Vagina (tissue), 2 donors: ENCODE measurements at regions not wholly inside any gene's neighbourhood (a gene's known extent, or its start where the extent isn't known, plus 50 kb on each side); places are given as distances from the start of the nearest gene placed in this dataset.

Source experiments
- POLR2A ChIP-seq, 2 donors: fragments of 450-650 bp; IDR thresholded peaks; one replicate each; pipeline ENCODE4 v1.6.1; 2017; ENCODE audit warnings: antibody characterized with exemption in 2 of 2, mild to moderate bottlenecking in 2 of 2, moderate library complexity in 2 of 2
- POLR2AphosphoS5 ChIP-seq, 2 donors: sonication (generic); formaldehyde crosslinking; IDR thresholded peaks; one replicate each; pipeline ENCODE4 v1.9.0; 2017; ENCODE audit warnings: antibody characterized with exemption in 2 of 2, mild to moderate bottlenecking in 2 of 2, low read depth in 1 of 2; ENCODE audit not compliant: insufficient read depth in 1 of 2
- TF ChIP-seq, protein P1 (sequence below), 3 experiments: fragments of 450-650 bp in 2 of 3; fragments of 200-600 bp in 1 of 3; sonication (generic) in 1 of 3; IDR thresholded peaks; one replicate each; pipeline ENCODE4 v1.5.1; 2017 to 2019; ENCODE audit warnings: antibody characterized with exemption in 3 of 3, mild to moderate bottlenecking in 2 of 3, moderate library complexity in 2 of 3

- TF ChIP-seq POLR2AphosphoS5 (IDR thresholded peaks at IDR 0.05; ENCODE audit: insufficient read depth in 1 of 2, low read depth in 1 of 2), result no peak
- TF ChIP-seq, protein P1, sequence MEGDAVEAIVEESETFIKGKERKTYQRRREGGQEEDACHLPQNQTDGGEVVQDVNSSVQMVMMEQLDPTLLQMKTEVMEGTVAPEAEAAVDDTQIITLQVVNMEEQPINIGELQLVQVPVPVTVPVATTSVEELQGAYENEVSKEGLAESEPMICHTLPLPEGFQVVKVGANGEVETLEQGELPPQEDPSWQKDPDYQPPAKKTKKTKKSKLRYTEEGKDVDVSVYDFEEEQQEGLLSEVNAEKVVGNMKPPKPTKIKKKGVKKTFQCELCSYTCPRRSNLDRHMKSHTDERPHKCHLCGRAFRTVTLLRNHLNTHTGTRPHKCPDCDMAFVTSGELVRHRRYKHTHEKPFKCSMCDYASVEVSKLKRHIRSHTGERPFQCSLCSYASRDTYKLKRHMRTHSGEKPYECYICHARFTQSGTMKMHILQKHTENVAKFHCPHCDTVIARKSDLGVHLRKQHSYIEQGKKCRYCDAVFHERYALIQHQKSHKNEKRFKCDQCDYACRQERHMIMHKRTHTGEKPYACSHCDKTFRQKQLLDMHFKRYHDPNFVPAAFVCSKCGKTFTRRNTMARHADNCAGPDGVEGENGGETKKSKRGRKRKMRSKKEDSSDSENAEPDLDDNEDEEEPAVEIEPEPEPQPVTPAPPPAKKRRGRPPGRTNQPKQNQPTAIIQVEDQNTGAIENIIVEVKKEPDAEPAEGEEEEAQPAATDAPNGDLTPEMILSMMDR (IDR thresholded peaks at IDR 0.05), result no peak
- no peak for TF ChIP-seq POLR2A (IDR thresholded peaks at IDR 0.05)
These were observed 65.7 kb downstream of the HTR1B start for GRCh38 chr6:77397561-77397960.
